Hepatocyte (in vitro differentiated cells): ENCODE measurements at regions not wholly inside any gene's neighbourhood (a gene's known extent, or its start where the extent isn't known, plus 50 kb on each side); places are given as distances from the start of the nearest gene placed in this dataset.

ENCODE experiments used
- EZH2 ChIP-seq: fragments of 200-600 bp; sonication (generic); IDR thresholded peaks from 2 replicates; pipeline ENCODE4 v1.6.1; 2016; ENCODE audit warnings: antibody characterized with exemption, mild to moderate bottlenecking, borderline replicate concordance
- TF ChIP-seq, protein P1 (sequence below): fragments of 200-600 bp; sonication (generic); IDR thresholded peaks from 2 replicates; pipeline ENCODE4 v1.5.1; 2016; ENCODE audit warnings: antibody characterized with exemption, mild to moderate bottlenecking; ENCODE audit not compliant: poor library complexity

DNA sequence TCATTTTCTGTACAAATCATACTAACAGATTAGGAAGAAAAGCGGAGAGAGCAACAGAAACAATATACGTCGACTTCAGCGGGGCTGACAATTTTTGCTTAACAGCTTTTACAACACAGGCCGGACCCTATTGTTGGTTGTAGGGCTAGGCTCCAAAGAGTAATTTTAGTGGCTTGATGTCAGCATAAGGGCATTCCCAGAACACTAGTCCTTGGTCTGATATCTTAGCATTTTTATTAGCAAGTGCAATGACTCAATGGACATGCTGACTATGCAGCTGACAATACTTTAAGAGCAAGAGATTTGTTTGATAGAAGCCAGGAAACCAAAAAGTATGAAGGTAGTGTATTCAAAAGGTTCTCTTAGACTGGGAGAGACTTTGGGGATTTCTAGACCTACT is 209.9 kb downstream of the LNPK start:
- TF ChIP-seq, protein P1, sequence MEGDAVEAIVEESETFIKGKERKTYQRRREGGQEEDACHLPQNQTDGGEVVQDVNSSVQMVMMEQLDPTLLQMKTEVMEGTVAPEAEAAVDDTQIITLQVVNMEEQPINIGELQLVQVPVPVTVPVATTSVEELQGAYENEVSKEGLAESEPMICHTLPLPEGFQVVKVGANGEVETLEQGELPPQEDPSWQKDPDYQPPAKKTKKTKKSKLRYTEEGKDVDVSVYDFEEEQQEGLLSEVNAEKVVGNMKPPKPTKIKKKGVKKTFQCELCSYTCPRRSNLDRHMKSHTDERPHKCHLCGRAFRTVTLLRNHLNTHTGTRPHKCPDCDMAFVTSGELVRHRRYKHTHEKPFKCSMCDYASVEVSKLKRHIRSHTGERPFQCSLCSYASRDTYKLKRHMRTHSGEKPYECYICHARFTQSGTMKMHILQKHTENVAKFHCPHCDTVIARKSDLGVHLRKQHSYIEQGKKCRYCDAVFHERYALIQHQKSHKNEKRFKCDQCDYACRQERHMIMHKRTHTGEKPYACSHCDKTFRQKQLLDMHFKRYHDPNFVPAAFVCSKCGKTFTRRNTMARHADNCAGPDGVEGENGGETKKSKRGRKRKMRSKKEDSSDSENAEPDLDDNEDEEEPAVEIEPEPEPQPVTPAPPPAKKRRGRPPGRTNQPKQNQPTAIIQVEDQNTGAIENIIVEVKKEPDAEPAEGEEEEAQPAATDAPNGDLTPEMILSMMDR = no peak
- no peak for TF ChIP-seq EZH2
